ENCODE measurements at regions not wholly inside any gene's neighbourhood (a gene's known extent, or its start where the extent isn't known, plus 50 kb on each side); places are given as distances from the start of the nearest gene placed in this dataset.

GRCh38 chr1:8097908-8098307, 71.8 kb upstream of the ERRFI1 start:
- no peak for DNase-seq (ENCODE audit: extremely low read depth, low read depth)
- TF ChIP-seq, protein P1, sequence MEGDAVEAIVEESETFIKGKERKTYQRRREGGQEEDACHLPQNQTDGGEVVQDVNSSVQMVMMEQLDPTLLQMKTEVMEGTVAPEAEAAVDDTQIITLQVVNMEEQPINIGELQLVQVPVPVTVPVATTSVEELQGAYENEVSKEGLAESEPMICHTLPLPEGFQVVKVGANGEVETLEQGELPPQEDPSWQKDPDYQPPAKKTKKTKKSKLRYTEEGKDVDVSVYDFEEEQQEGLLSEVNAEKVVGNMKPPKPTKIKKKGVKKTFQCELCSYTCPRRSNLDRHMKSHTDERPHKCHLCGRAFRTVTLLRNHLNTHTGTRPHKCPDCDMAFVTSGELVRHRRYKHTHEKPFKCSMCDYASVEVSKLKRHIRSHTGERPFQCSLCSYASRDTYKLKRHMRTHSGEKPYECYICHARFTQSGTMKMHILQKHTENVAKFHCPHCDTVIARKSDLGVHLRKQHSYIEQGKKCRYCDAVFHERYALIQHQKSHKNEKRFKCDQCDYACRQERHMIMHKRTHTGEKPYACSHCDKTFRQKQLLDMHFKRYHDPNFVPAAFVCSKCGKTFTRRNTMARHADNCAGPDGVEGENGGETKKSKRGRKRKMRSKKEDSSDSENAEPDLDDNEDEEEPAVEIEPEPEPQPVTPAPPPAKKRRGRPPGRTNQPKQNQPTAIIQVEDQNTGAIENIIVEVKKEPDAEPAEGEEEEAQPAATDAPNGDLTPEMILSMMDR (IDR thresholded peaks at IDR 0.05; ENCODE audit: low read depth, low read length) = no peak

GRCh38 chr1:8097077-8097799, 71.1 kb upstream of the ERRFI1 start:
- DNase-seq (ENCODE audit: extremely low read depth, low read depth) = no peak
- TF ChIP-seq, protein P1 (IDR thresholded peaks at IDR 0.05; ENCODE audit: low read depth, low read length) = no peak

DNA sequence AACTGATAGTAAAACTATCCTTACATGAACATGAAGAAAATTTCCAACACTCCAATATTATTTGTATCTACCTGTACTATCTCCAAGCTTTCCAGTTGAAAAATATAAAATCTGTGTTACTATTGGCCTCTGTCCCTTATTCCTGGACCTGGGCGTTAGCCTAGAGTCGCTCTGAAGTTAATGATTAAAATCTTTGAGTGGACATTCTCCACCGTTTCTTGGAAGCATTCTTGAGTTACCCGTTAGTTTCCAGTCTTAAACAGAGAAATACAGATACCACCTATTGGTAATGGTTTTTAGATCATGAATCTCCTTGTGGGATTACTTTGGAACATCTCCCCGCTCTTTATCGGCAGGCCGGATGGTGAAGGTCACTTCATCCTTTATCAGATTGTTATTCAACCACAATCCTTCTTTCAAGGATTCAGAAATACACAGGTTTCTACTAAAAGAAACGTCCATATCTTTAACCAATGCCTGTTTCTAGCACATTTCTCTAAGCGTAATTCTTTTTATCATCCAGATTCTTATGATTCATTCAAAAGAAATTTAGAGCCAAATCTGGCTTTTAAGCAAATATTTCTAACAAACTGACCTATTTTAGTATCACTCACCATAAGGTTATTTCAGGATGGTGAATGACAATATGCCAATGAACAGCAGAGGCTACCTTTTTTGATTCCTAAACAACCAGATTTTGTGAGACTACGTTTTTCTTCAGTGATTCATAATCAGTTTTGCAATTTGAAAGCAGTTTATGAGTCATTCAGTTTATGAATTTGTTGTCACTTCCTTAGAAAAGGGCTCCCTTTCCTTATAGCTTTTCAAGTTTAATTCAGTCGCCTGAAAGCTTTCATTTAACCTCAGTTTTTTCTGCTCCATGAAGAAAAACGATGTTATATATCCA, 70.2 kb upstream of the ERRFI1 start:
- TF ChIP-seq, protein P1 (IDR thresholded peaks at IDR 0.05; ENCODE audit: low read depth, low read length) = no peak
- no peak for DNase-seq (ENCODE audit: extremely low read depth, low read depth)

GRCh38 chr1:8095584-8095983, 69.5 kb upstream of the ERRFI1 start:
- TF ChIP-seq, protein P1 (IDR thresholded peaks at IDR 0.05; ENCODE audit: low read depth, low read length) = no peak
- no peak for DNase-seq (ENCODE audit: extremely low read depth, low read depth)

GRCh38 chr1:8094481-8095241, 68.6 kb upstream of the ERRFI1 start:
- TF ChIP-seq, protein P1 (IDR thresholded peaks at IDR 0.05; ENCODE audit: low read depth, low read length) = no peak
- no peak for DNase-seq (ENCODE audit: extremely low read depth, low read depth)

DNA sequence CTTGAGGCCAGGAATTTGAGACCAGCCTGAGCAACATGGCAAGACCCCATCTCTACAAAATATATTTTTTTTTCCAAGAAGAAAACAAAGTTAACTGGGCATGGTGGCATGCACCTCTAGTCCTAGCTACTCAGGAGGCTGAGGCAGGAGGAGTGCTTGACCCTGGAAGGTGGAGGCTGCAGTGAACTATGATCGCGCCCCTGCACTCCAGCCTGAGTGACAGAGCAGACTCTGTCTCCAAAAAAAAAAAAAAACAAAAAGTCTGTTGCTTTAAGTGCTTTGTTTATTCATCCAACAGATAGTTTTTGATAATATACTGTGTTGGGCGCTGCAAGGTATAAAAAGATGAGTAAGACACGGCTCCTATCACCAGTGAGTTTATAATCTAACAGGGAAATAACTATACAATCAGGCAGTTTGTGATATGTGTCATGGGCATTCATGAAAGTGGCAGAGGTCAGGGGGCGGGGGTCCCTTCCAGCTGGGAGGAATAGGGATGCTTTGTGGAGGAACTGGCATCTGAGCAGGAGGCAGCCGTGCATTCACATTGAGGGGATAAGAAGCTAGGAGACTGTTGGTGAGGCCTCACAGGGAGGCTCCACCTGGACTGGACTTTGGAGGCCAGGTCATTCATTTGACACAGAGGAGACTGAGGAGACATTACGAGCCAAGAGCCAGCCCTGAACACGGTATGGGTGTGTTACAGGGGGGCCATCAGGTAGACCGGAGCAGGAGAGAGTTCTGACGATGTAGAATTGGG, 67.3 kb upstream of the ERRFI1 start:
- TF ChIP-seq, protein P1 (IDR thresholded peaks at IDR 0.05; ENCODE audit: low read depth, low read length) = no peak
- no peak for DNase-seq (ENCODE audit: extremely low read depth, low read depth)

Measured in AG09319 (cell line).